OCI-LY7 (cell line): ENCODE measurements at regions not wholly inside any gene's neighbourhood (a gene's known extent, or its start where the extent isn't known, plus 50 kb on each side); places are given as distances from the start of the nearest gene placed in this dataset.

ENCODE experiments used
- BruUV-seq: library from RNA; stranded (reverse); fragments of 400-500 nt; replicated peaks from 2 replicates; lab custom pipeline; 2021; lab: Mats Ljungman, UMichigan
- CTCF ChIA-PET: fragments of 300-600 bp; sonication (Branson Sonifier 250); formaldehyde crosslinking; loops from one replicate; lab custom pipeline; 2022; ENCODE audit warnings: antibody characterized with exemption; ENCODE audit not compliant: unreplicated experiment; lab: Charles Lee
- POLR2A ChIA-PET: fragments of 300-600 bp; sonication (Branson Sonifier 250); formaldehyde crosslinking; loops from one replicate; lab custom pipeline; 2022; ENCODE audit warnings: antibody characterized with exemption; lab: Charles Lee
- DNase-seq: peaks from one replicate; pipeline ENCODE4 v3.0.0-alpha.2; 2015; ENCODE audit warnings: low spot score
- H2AFZ ChIP-seq: fragments of 200-600 bp; sonication (generic), shearing (Covaris generic); 2 replicates; pipeline ENCODE4 v1.6.1; 2014; ENCODE audit warnings: mild to moderate bottlenecking, antibody characterized with exemption, low read length, moderate library complexity
- H3K27ac ChIP-seq: fragments of 200-600 bp; sonication (generic); 2 replicates; pipeline ENCODE4 v1.5.1; 2014; ENCODE audit warnings: mixed run types, low read depth, mild to moderate bottlenecking, moderate library complexity, low read length, inconsistent platforms; ENCODE audit not compliant: poor library complexity, severe bottlenecking
- H3K36me3 ChIP-seq: fragments of 200-600 bp; sonication (generic); 2 replicates; pipeline ENCODE4 v1.6.1; 2014; ENCODE audit warnings: mild to moderate bottlenecking, antibody characterized with exemption, low read length, moderate library complexity, mixed read lengths; ENCODE audit not compliant: insufficient read depth
- H3K4me1 ChIP-seq: fragments of 200-600 bp; sonication (generic); 2 replicates; pipeline ENCODE4 v1.5.1; 2014; ENCODE audit warnings: mild to moderate bottlenecking, low read length; ENCODE audit not compliant: insufficient read depth, poor library complexity, severe bottlenecking
- H3K4me2 ChIP-seq: fragments of 200-600 bp; sonication (generic); 2 replicates; pipeline ENCODE4 v1.6.1; 2014; ENCODE audit warnings: mild to moderate bottlenecking, low read length
- H3K4me3 ChIP-seq: fragments of 200-600 bp; sonication (generic); 2 replicates; pipeline ENCODE4 v1.5.1; 2014; ENCODE audit warnings: mild to moderate bottlenecking, low read depth, low read length; ENCODE audit not compliant: poor library complexity, severe bottlenecking
- H3K79me2 ChIP-seq: fragments of 200-600 bp; sonication (generic); 2 replicates; pipeline ENCODE4 v1.6.1; 2016; ENCODE audit warnings: low read depth, mild to moderate bottlenecking, low read length, moderate library complexity, mixed read lengths; ENCODE audit not compliant: insufficient read depth
- H3K9me2 ChIP-seq: fragments of 200-600 bp; sonication (generic); 2 replicates; pipeline ENCODE4 v1.6.1; 2016; ENCODE audit warnings: mild to moderate bottlenecking, low read length, mixed read lengths; ENCODE audit not compliant: insufficient read depth
- H3K9me3 ChIP-seq: fragments of 200-600 bp; sonication (generic); 2 replicates; pipeline ENCODE4 v1.6.1; 2014; ENCODE audit warnings: mild to moderate bottlenecking, mixed run types, low read length, mixed read lengths
- H4K20me1 ChIP-seq: fragments of 200-600 bp; sonication (generic); 2 replicates; pipeline ENCODE4 v1.6.1; 2014; ENCODE audit warnings: mild to moderate bottlenecking, antibody characterized with exemption, low read length, moderate library complexity, mixed read lengths; ENCODE audit not compliant: insufficient read depth
- EZH2phosphoT487 ChIP-seq: fragments of 200-600 bp; sonication (generic); IDR thresholded peaks from 2 replicates; pipeline ENCODE4 v1.6.1; 2018; ENCODE audit warnings: low read depth, borderline replicate concordance, mild to moderate bottlenecking, mixed run types, antibody characterized with exemption, low read length, moderate library complexity, mixed read lengths
- intact Hi-C: fragments of 100-400 bp; cut with micrococcal nuclease; formaldehyde crosslinking; loops from one replicate; pipeline ENCODE4 v1.10.0; 2022; ENCODE audit not compliant: unreplicated experiment
- TF ChIP-seq, protein P1 (sequence below): fragments of 200-600 bp; sonication (generic); conservative IDR thresholded peaks from 2 replicates; pipeline ENCODE4 v1.5.1; 2014; ENCODE audit warnings: mild to moderate bottlenecking, antibody characterized with exemption, low read length, moderate library complexity, mixed read lengths

DNA sequence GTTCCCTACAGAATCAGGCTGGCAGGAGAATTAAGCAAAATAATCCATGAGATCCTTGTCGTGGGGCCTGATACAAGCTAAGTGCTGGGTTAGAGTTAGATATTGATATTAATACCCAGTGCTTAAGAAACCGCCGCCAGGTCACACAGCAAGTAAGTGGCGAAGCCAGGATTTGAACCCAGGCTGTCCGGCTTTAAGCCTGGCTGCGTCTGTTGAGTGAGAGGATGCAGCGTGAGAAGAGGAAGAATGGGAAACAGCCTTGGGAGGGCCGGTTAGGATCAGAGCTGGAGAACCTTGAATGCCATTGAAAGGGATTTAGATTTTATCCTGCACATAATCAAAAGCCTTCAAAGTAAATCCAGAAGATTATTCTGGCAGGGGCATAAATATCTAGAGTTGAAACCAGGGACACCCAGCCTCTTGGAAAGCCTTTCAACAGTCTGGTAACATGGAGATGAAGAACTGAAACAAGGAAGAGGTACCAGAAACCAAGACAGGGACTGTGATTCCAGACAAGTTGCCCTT is 64.8 kb upstream of the HELT start:
- BruUV-seq: no TSS peak
- intact Hi-C loops: no loop called here
- Histone ChIP-seq H3K4me2 (no peak overlapping the region), H3K4me3 (no peak overlapping the region), H3K9me3 (no peaks in the 10 kb centered on the region), H2AFZ (no peak overlapping the region), H3K9me2 (no peaks in the 10 kb centered on the region), H4K20me1 (no peaks in the 10 kb centered on the region), H3K36me3 (no peaks in the 10 kb centered on the region), H3K27ac (no peak overlapping the region), H3K79me2 (no peaks in the 10 kb centered on the region), H3K4me1 (no peaks in the 10 kb centered on the region)
- CTCF ChIA-PET: no interaction called here
- DNase-seq: no peak
- TF ChIP-seq, protein P1, sequence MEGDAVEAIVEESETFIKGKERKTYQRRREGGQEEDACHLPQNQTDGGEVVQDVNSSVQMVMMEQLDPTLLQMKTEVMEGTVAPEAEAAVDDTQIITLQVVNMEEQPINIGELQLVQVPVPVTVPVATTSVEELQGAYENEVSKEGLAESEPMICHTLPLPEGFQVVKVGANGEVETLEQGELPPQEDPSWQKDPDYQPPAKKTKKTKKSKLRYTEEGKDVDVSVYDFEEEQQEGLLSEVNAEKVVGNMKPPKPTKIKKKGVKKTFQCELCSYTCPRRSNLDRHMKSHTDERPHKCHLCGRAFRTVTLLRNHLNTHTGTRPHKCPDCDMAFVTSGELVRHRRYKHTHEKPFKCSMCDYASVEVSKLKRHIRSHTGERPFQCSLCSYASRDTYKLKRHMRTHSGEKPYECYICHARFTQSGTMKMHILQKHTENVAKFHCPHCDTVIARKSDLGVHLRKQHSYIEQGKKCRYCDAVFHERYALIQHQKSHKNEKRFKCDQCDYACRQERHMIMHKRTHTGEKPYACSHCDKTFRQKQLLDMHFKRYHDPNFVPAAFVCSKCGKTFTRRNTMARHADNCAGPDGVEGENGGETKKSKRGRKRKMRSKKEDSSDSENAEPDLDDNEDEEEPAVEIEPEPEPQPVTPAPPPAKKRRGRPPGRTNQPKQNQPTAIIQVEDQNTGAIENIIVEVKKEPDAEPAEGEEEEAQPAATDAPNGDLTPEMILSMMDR: no peak
- TF ChIP-seq EZH2phosphoT487: no peak
- POLR2A ChIA-PET: no interaction called here

GRCh38 chr4:184953971-184954370 is 64.3 kb upstream of the HELT start:
- POLR2A ChIA-PET: interaction anchor here (0.6 kb wide), 1 partner anchor 227 kb away, joined by 3 read pairs; no protein-coding TSS in a partner anchor
- no TSS peak for BruUV-seq
- Histone ChIP-seq H4K20me1 (no peaks in the 10 kb centered on the region), H3K9me2 (no peaks in the 10 kb centered on the region), H3K27ac (no peak overlapping the region), H3K9me3 (no peaks in the 10 kb centered on the region), H3K4me1 (no peaks in the 10 kb centered on the region), H3K4me3 (no peak overlapping the region), H3K79me2 (no peaks in the 10 kb centered on the region), H3K36me3 (no peaks in the 10 kb centered on the region), H3K4me2 (no peak overlapping the region), H2AFZ (no peak overlapping the region)
- intact Hi-C loops: no loop called here
- no peak for TF ChIP-seq EZH2phosphoT487
- TF ChIP-seq, protein P1: no peak
- no peak for DNase-seq
- CTCF ChIA-PET: no interaction called here

DNA sequence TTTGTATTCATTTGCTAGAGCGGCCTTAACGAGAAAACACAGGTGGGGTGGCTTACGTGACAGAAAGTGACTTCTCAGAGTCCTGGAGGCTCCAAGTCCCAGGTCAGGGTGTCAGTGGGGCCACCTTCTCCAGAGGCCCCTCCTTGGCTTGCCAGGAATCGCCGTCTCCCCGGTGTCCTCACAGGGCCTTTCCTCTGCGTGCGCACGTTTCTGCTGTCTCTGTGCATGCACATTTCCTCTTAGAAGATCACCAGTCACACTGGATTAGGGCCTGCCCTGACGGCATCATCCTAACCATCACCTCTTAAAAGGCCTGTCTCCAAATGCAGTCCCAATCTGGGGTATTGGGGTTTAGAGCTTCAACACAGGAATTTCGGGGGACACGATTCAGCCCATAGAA is 63.8 kb upstream of the HELT start:
- Histone ChIP-seq H2AFZ (no peak overlapping the region), H3K9me3 (no peaks in the 10 kb centered on the region), H3K4me2 (no peak overlapping the region), H3K9me2 (no peaks in the 10 kb centered on the region), H4K20me1 (no peaks in the 10 kb centered on the region), H3K27ac (no peak overlapping the region), H3K36me3 (no peaks in the 10 kb centered on the region), H3K79me2 (no peaks in the 10 kb centered on the region), H3K4me3 (no peak overlapping the region), H3K4me1 (no peaks in the 10 kb centered on the region)
- ChIA-PET POLR2A (interaction anchor here (0.6 kb wide), 1 partner anchor 228 kb away, joined by 3 read pairs; no protein-coding TSS in a partner anchor), CTCF (no interaction called here)
- no peak for DNase-seq
- intact Hi-C loops: no loop called here
- BruUV-seq: no TSS peak
- TF ChIP-seq EZH2phosphoT487: no peak
- TF ChIP-seq, protein P1: no peak
